ENCODE measurements at regions not wholly inside any gene's neighbourhood (a gene's known extent, or its start where the extent isn't known, plus 50 kb on each side); places are given as distances from the start of the nearest gene placed in this dataset.
"Not testable (repeated sequence)": the region's sequence is repeated elsewhere in the genome, so short reads cannot be mapped to it uniquely, and the experiment has no call there.

DNA sequence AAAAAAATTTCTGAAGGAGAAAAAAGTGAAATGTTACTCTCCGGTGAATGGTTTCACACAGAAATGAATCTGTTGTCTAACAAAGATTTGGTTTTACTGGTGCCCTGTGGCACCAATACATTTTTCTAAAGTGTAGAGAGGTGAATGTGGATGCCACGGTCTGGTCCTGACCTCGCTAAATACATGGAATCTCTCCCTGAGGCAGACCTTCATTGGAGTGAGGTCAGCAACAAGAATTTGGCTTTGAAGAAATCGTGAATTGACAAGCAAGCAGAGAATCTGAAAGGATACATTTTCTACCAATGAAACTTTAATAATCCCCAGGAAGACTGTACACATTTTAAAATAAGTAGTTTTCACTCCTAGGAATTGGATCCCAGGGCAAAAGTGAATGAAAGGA is 81.2 kb upstream of the OTOGL start:
- no peak for DNase-seq
- WGBS (ENCODE audit: insufficient coverage, low lambda C conversion rate), result 78% methylated on average over 1 of the region's 4 CpGs
- H3K36me3 ChIP-seq (ENCODE audit: control insufficient read depth, insufficient read depth, low read length), result no peaks in the 10 kb centered on the region
- no peaks in the 10 kb centered on the region for H3K9me3 ChIP-seq (ENCODE audit: control insufficient read depth, low read depth, low read length)
- H3K27ac ChIP-seq (ENCODE audit: low read length), result no peak overlapping the region
- no peaks in the 10 kb centered on the region for H3K27me3 ChIP-seq (ENCODE audit: control insufficient read depth, insufficient read depth, low read length)
- no peaks in the 10 kb centered on the region for H3K4me1 ChIP-seq (ENCODE audit: control insufficient read depth, insufficient read depth, low read length)
- H3K4me3 ChIP-seq (ENCODE audit: low read length), result no peak overlapping the region

DNA sequence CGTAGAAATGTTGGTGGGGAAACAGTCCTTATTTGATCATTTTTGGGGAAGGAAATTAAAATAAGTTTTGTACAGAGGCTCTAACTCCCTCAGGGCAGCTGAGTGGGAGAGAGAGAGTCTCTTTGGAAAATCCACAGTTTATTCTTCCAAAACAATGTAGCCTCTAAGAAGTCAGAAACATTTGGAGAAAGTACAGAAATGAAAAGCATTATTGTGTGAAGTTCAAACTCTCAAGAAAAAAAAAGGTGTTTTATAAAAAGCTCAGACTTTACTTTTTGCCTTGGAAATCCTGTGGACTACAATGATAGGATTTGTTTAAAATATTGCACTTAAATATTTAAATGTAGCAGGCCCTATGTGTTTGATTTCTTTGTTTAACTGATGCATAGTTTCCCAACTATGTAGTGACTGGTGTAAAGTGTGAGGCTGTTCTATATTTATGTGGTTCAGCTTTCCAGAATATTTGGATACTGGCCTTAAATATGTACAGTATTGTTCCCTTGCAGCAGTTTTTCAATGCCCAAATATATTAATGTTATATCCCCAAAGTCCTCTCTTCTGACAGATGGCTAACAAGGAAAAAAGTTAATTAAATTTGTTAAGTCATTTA is 82.0 kb upstream of the OTOGL start:
- Histone ChIP-seq H3K9me3 (ENCODE audit: control insufficient read depth, low read depth, low read length) (peaks cover 4% of the 10 kb centered on the region), H3K4me3 (ENCODE audit: low read length) (no peak overlapping the region), H3K27me3 (ENCODE audit: control insufficient read depth, insufficient read depth, low read length) (no peaks in the 10 kb centered on the region), H3K36me3 (ENCODE audit: control insufficient read depth, insufficient read depth, low read length) (no peaks in the 10 kb centered on the region), H3K27ac (ENCODE audit: low read length) (no peak overlapping the region), H3K4me1 (ENCODE audit: control insufficient read depth, insufficient read depth, low read length) (no peaks in the 10 kb centered on the region)
- no CpG with 5 or more reads among the region's 1 CpG for WGBS (ENCODE audit: insufficient coverage, low lambda C conversion rate)
- no peak for DNase-seq

DNA sequence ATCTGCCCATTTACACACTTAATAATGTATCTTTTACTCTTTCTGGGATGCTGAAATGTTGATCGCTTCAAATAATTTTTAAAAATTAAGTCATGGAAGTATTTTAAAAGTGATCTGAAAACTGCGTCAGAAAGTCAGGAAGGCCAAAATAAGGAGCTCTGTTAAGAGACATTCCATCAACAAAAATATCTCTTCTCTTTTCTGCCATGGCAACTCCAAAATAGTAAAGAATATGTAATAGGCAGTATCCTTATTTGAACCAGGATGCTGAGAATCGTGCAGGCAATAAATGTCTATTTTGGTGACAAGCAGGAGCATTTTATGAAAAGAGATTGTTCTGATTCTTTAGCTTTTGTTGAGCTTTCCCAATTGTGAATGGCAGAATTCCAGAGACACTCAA is 81.8 kb upstream of the PPP1R12A start:
- no peak overlapping the region for H3K27ac ChIP-seq (ENCODE audit: low read length)

GRCh38 chr12:80015660-80016059 is 80.8 kb upstream of the PPP1R12A start:
- no peak overlapping the region for H3K27ac ChIP-seq (ENCODE audit: low read length)
- H3K4me1 ChIP-seq (ENCODE audit: control insufficient read depth, insufficient read depth, low read length), result no peaks in the 10 kb centered on the region
- no peak for DNase-seq
- H3K9me3 ChIP-seq (ENCODE audit: control insufficient read depth, low read depth, low read length), result peaks cover 8% of the 10 kb centered on the region
- H3K36me3 ChIP-seq (ENCODE audit: control insufficient read depth, insufficient read depth, low read length), result no peaks in the 10 kb centered on the region
- H3K4me3 ChIP-seq (ENCODE audit: low read length), result no peak overlapping the region
- no peaks in the 10 kb centered on the region for H3K27me3 ChIP-seq (ENCODE audit: control insufficient read depth, insufficient read depth, low read length)
- 83% methylated on average over 3 of the region's 4 CpGs for WGBS (ENCODE audit: insufficient coverage, low lambda C conversion rate)

More for the DNA sequence above, 81.8 kb upstream of the PPP1R12A start:
- Histone ChIP-seq H3K27me3 (ENCODE audit: control insufficient read depth, insufficient read depth, low read length) (no peaks in the 10 kb centered on the region), H3K9me3 (ENCODE audit: control insufficient read depth, low read depth, low read length) (peaks cover 8% of the 10 kb centered on the region), H3K4me1 (ENCODE audit: control insufficient read depth, insufficient read depth, low read length) (no peaks in the 10 kb centered on the region), H3K4me3 (ENCODE audit: low read length) (no peak overlapping the region), H3K36me3 (ENCODE audit: control insufficient read depth, insufficient read depth, low read length) (no peaks in the 10 kb centered on the region)
- WGBS (ENCODE audit: insufficient coverage, low lambda C conversion rate), result 100% methylated on average over 1 of the region's 3 CpGs
- no peak for DNase-seq

DNA sequence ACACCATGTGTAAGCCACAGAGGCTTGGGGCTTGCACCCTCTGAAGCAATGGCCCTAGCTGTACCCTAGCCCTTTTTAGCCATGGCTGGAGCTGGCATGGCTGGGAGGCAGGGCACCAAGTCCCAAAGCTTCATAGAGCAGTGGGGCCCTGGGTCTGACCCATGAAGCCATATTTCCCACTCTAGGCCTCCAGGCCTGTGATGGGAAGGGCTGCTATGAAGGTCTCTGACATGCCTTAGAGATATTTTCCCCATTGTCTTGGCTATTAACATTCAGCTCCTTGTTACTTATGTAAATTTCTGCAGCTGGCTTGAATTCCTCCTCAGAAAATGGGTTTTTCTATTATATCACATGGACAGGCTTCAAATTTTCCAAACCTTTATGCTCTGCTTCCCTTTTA is 68.8 kb upstream of the PPP1R12A start:
- not testable (repeated sequence) for H3K27ac ChIP-seq (ENCODE audit: low read length); H3K4me3 ChIP-seq (ENCODE audit: low read length); H3K27me3 ChIP-seq (ENCODE audit: control insufficient read depth, insufficient read depth, low read length); DNase-seq; H3K4me1 ChIP-seq (ENCODE audit: control insufficient read depth, insufficient read depth, low read length); H3K36me3 ChIP-seq (ENCODE audit: control insufficient read depth, insufficient read depth, low read length); H3K9me3 ChIP-seq (ENCODE audit: control insufficient read depth, low read depth, low read length)

DNA sequence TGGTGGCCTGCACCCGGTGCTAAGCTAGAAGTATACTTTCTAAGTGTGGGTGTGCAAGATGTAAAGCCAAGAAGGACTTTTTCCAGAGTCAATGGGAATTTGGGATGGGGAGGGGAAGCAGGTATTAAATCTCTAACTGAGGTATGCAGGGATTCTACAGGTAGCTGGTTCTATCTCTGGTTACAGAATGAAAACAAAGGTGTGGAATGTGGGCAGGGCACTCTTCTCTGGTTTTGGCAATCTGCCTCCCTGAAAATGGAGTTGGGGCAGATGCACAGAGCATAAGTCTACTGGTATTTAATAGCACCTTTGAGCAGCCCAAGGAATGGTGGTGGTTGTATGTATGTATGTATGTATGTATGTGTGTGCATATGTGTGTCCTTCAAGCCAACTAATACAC is 66.7 kb upstream of the PPP1R12A start:
- Histone ChIP-seq H3K27ac (ENCODE audit: low read length) (no peak overlapping the region), H3K36me3 (ENCODE audit: control insufficient read depth, insufficient read depth, low read length) (no peaks in the 10 kb centered on the region), H3K4me1 (ENCODE audit: control insufficient read depth, insufficient read depth, low read length) (no peaks in the 10 kb centered on the region), H3K9me3 (ENCODE audit: control insufficient read depth, low read depth, low read length) (no peaks in the 10 kb centered on the region), H3K4me3 (ENCODE audit: low read length) (no peak overlapping the region), H3K27me3 (ENCODE audit: control insufficient read depth, insufficient read depth, low read length) (no peaks in the 10 kb centered on the region)
- no peak for DNase-seq
- WGBS (ENCODE audit: insufficient coverage, low lambda C conversion rate), result no CpG with 5 or more reads among the region's 1 CpG

GRCh38 chr12:80000831-80001230 is 65.9 kb upstream of the PPP1R12A start:
- Histone ChIP-seq H3K9me3 (ENCODE audit: control insufficient read depth, low read depth, low read length) (no peaks in the 10 kb centered on the region), H3K36me3 (ENCODE audit: control insufficient read depth, insufficient read depth, low read length) (no peaks in the 10 kb centered on the region), H3K27ac (ENCODE audit: low read length) (no peak overlapping the region), H3K4me3 (ENCODE audit: low read length) (no peak overlapping the region), H3K4me1 (ENCODE audit: control insufficient read depth, insufficient read depth, low read length) (no peaks in the 10 kb centered on the region), H3K27me3 (ENCODE audit: control insufficient read depth, insufficient read depth, low read length) (no peaks in the 10 kb centered on the region)
- no CpG with 5 or more reads among the region's 1 CpG for WGBS (ENCODE audit: insufficient coverage, low lambda C conversion rate)
- DNase-seq, result no peak

- 100% methylated on average over 1 of the region's 1 CpG for WGBS (ENCODE audit: insufficient coverage, low lambda C conversion rate)
- H3K27me3 ChIP-seq (ENCODE audit: control insufficient read depth, insufficient read depth, low read length), result no peaks in the 10 kb centered on the region
- no peak overlapping the region for H3K4me3 ChIP-seq (ENCODE audit: low read length)
- no peak overlapping the region for H3K27ac ChIP-seq (ENCODE audit: low read length)
- H3K36me3 ChIP-seq (ENCODE audit: control insufficient read depth, insufficient read depth, low read length), result no peaks in the 10 kb centered on the region
- DNase-seq, result no peak
- no peaks in the 10 kb centered on the region for H3K9me3 ChIP-seq (ENCODE audit: control insufficient read depth, low read depth, low read length)
- no peaks in the 10 kb centered on the region for H3K4me1 ChIP-seq (ENCODE audit: control insufficient read depth, insufficient read depth, low read length)
Measured at GRCh38 chr12:79998554-79998953, 63.7 kb upstream of the PPP1R12A start.

GRCh38 chr12:79997096-79997791 is 62.3 kb upstream of the PPP1R12A start:
- DNase-seq, result no peak
- no peaks in the 10 kb centered on the region for H3K4me1 ChIP-seq (ENCODE audit: control insufficient read depth, insufficient read depth, low read length)
- H3K27ac ChIP-seq (ENCODE audit: low read length), result no peak overlapping the region
- WGBS (ENCODE audit: insufficient coverage, low lambda C conversion rate), result 92% methylated on average over 2 of the region's 2 CpGs
- no peaks in the 10 kb centered on the region for H3K27me3 ChIP-seq (ENCODE audit: control insufficient read depth, insufficient read depth, low read length)
- H3K4me3 ChIP-seq (ENCODE audit: low read length), result no peak overlapping the region
- peaks cover 3% of the 10 kb centered on the region for H3K9me3 ChIP-seq (ENCODE audit: control insufficient read depth, low read depth, low read length)
- H3K36me3 ChIP-seq (ENCODE audit: control insufficient read depth, insufficient read depth, low read length), result no peaks in the 10 kb centered on the region

- WGBS (ENCODE audit: insufficient coverage, low lambda C conversion rate), result 100% methylated on average over 4 of the region's 7 CpGs
Measured at GRCh38 chr12:79995385-79996084, 60.6 kb upstream of the PPP1R12A start.

More at GRCh38 chr12:79995385-79996084, 60.6 kb upstream of the PPP1R12A start:
- not testable (repeated sequence) for H3K4me3 ChIP-seq (ENCODE audit: low read length); H3K36me3 ChIP-seq (ENCODE audit: control insufficient read depth, insufficient read depth, low read length); DNase-seq; H3K27ac ChIP-seq (ENCODE audit: low read length); H3K27me3 ChIP-seq (ENCODE audit: control insufficient read depth, insufficient read depth, low read length); H3K9me3 ChIP-seq (ENCODE audit: control insufficient read depth, low read depth, low read length); H3K4me1 ChIP-seq (ENCODE audit: control insufficient read depth, insufficient read depth, low read length)

Measured in large intestine (tissue), 3 donors.